Erythroblast (primary cell): ENCODE measurements at regions not wholly inside any gene's neighbourhood (a gene's known extent, or its start where the extent isn't known, plus 50 kb on each side); places are given as distances from the start of the nearest gene placed in this dataset.

Experiments
- GATA1 ChIP-seq: IDR thresholded peaks from 2 replicates; pipeline ENCODE4 v1.6.1; 2011; ENCODE audit warnings: low read depth, mild to moderate bottlenecking, control low read depth, low read length, moderate library complexity
- POLR2A ChIP-seq: IDR thresholded peaks from 2 replicates; pipeline ENCODE4 v1.6.1; 2011; ENCODE audit warnings: mild to moderate bottlenecking, low read length

DNA sequence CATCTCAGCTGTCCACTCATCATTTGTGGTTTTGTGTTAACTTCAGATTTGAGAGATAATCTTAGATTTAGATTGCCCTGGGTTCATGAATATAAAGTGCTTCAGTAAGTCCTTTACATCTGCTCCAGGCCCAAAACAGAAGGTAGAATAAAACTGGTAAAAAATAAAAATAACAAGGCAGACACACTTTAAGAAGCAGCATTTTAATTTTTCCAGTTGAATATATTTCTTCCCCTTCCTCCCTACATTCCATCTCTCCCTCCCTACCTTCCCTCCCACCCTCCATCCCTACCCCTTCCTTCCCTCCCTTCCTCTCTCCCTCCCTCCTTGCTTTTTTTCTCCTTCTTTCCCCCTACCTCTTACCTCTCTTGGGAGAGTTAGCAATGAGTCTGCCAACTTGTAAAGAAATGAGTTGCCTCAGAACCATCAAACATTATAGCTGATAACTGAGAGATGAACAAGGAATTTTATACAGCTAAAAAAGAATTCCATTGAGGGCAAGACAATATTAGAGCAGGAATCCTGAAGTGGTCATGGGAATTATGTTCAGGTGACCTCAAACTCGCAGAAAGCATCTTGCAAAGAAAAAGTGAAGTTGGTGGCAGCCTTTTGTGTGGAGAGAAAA, 145.0 kb upstream of the SOX4 start:
- TF ChIP-seq POLR2A (no peak), GATA1 (no peak)
